ENCODE measurements at regions not wholly inside any gene's neighbourhood (a gene's known extent, or its start where the extent isn't known, plus 50 kb on each side); places are given as distances from the start of the nearest gene placed in this dataset.
"Not testable (repeated sequence)": the region's sequence is repeated elsewhere in the genome, so short reads cannot be mapped to it uniquely, and the experiment has no call there.

DNA sequence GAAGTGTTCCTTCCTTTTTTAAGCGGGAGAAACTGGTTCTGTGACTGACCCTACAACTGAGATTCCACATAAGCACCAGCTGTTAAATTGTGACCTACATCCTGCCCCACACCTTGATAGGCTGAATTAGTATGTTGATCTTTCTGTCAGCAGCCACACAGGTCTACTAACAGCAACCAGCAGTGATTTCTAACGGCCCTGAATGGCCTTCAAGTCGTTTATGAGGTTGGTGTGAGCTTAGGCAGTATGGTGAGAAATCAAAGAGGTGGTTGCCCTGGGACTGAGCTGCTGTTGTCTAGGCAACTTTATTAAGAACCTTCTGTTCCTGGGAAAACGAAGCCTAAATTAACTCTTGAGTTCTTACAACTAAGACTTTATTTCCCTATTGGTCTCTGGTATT lies 197.2 kb upstream of the FSHR start:
- POLR2A ChIA-PET, result no interaction called here

DNA sequence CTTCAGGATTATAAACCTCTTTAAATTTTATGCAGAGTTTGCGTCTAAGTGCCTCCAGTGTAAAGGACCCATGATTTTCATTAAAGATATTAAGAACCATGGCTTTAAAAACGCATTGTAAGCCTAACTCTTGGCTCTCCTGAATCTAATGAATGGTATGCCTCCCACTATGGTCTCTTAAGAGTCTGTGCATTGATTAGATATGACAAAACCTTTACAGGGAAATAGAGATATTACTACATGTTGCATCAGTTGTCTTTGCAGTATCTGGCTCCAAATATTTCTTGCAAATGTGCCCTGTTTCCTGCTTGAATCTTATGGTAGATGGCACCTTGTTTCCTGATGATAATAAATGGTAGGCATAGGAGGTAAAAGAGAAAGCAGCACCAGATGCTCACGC lies 189.3 kb upstream of the FSHR start:
- POLR2A ChIA-PET, result no interaction called here
- CTCF ChIA-PET, result no interaction called here

More for the DNA sequence above, 197.2 kb upstream of the FSHR start:
- CTCF ChIA-PET, result no interaction called here

DNA sequence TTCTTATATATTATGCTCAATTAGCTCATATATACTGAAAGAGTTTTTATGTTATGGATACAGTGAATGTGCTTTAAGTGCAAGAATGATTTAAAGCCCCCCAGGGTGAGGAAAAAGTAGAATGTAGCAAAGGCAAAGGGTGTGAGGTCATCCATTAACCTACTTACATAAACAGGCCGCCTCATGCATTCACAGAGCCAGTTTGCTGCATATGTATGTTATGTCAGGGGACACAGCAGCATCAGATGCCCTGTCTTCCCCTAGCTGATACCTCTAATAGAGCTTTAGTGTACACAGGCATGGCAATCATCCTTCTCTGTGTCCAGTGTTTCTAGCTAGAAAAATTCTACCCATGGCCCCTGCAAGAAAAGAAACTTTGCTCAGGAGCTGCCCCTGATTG lies 187.8 kb upstream of the FSHR start:
- ChIA-PET CTCF (interaction anchor here (0.8 kb wide), 1 partner anchor 9 kb away, joined by 3 read pairs; no protein-coding TSS in a partner anchor), POLR2A (interaction anchor here (0.6 kb wide), 1 partner anchor 24 kb away, joined by 3 read pairs; no protein-coding TSS in a partner anchor)

DNA sequence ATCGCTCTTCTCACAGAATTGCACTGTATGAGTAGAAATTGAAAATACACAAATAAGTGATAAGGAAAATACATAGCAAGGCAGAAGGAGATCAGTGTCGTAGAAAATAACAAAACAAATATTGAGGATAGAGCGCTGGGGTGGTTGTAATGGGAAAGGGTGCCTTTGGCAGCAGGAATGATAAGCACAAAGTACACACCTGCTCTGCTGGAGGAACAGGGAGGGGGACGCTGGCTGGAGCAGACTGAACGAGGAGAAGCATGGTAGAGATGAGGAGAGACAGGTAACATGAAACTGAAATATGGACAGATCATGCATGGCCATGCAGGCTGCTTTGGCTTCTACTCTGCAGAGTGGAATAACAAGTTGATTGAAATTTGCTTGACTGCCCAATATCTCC lies 181.2 kb upstream of the FSHR start:
- POLR2A ChIA-PET, result no interaction called here
- CTCF ChIA-PET, result no interaction called here

DNA sequence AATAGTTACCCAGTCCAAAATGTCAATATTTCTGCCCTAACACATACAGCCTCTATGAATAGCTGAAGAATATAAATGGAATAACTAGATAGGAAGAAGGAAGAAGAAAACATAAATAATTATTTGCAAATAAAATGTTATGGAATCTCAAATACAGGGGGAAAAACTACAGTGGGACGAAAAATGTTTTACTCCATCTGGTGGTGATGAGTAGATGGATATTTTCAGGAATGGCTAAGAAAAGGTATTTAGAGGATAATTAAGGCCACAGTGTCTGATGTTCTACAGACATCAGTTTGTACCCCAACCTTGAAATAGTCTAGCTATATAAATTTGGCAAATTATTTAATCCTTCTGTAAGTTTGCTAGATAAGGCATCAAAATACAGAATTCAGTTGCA lies 178.1 kb upstream of the FSHR start:
- ChIA-PET POLR2A (no interaction called here), CTCF (no interaction called here)

DNA sequence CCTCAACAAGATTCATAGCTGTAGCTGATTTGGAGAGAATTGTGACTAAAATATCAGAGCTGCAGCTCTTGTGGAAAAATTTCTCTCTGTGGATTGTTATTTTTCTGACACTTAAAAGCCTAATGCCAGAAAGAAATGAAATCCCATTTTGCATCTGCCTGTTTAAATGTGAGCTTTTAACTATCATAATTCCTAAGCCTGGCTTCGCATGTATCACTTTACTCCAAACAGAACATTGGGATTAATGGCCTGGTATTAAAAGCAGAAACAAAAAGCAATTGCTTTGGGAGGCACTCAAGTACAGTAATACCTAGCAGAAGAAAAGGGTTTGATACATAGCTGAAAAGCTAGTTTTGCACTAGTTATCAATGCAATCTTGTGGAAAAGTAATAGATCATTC lies 164.2 kb upstream of the FSHR start:
- ChIA-PET CTCF (no interaction called here), POLR2A (interaction anchor here (0.7 kb wide), 1 partner anchor 23 kb away, joined by 3 read pairs; no protein-coding TSS in a partner anchor)

DNA sequence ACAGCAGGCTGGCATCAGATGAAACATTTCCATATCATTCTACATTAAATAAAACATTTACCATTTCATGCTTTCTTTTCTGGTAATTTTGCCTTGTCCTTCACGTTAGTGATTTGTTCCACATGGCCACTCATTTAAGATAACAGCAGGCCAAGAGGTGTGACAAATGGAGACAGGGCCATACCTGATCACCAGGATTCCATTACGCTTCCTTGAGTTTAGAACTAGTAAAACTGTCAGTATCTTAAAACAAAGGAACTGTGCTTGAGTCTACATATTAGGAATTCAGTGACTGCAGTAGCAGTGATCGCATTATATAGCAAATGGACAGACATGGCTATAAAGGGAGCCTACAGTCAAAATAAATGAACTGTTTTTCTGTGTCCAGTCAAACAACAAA lies 155.1 kb upstream of the FSHR start:
- ChIA-PET CTCF (no interaction called here), POLR2A (no interaction called here)

DNA sequence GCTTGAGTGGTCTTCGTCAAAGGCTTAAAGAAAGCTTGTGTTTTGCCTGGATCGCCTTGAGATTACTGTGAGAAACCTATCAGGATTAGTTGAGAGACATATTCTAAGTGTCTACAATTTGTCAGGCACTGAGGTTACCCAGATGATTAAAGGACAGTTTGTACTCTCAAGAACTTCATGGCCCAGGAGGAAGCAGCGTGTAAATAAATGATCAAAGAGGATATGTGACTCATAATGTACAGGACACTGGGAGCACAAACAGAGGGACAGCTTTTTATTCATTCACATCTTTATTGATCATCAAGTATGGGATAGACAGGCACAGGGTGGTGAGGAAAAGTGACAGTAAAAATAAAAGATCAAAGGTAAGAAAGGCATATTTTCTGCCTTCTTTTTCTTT lies 152.6 kb upstream of the FSHR start:
- POLR2A ChIA-PET, result no interaction called here
- CTCF ChIA-PET, result no interaction called here

DNA sequence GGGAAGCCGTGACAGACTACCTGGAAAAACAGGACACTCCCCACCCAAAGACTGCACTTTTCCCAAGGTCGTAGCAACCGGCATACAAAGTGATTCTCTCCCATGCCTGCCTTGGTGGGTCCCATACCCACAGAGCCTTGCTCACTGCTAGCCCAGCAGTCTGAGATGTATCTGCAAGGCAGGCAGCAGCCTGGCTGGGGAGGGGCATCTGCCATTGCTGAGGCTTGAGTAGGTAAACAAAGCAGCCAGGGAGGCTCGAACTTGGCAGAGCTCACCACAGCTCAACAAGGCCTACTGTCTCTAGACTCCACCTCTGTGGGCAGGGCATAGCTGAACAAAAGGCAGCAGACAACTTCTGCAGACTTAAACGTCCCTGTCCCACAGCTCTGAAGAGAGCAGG lies 144.4 kb upstream of the FSHR start:
- CTCF ChIA-PET, POLR2A ChIA-PET: not testable (repeated sequence)

DNA sequence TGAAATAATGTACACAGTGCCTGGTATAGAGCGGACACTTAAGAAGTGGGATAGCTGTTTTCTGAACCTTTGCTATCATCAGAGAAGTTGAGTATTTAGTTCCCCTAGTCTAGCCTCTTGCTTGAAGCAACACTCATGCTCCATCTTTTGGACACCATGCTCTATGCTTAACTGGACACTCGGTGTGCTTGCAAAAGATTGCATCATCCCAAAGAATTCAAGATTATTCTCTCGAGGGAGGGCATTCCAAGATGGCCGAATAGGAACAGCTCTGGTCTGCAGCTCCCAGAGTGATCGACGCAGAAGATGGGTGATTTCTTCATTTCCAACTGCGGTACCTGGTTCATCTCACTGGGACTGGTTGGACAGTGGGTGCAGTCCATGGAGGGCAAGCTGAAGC lies 143.9 kb upstream of the FSHR start:
- CTCF ChIA-PET, result no interaction called here

DNA sequence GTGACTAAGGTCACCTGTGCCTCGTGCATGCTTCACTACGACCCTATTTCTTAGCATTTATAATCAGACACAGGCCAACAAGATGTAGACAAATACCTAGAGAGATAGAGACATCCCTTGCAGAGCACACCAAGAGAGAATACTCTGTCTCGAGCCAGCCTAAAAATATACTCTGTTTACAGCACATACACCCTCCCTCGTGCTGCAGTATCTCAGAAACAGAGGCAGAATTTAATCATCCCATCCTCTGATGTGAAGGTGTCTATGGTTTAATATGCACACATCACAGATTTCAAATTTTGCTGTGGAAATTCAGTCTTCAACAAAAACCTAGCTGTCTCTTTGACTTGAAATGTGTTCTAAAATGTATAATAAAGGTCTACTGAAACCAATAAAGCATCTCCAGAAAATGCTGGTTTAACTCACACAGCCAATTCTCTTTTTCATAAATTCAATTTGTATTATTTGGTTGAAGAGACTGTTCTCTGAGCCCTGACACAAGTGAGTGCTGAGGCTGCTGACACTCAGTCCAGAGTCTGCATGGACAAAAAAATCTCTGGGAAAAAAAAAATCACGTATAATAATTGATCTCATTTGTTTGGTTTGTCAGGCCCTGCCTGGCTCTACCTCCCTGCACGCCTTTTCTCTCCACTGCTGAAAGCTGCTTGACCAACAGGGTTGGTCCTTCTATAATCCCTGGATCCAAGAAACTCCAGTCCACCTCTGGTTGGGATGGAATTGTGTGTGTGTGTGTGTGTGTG lies 142.0 kb upstream of the FSHR start:
- CTCF ChIA-PET, result no interaction called here
- POLR2A ChIA-PET, result no interaction called here

More for the DNA sequence above, 143.9 kb upstream of the FSHR start:
- POLR2A ChIA-PET, result no interaction called here

DNA sequence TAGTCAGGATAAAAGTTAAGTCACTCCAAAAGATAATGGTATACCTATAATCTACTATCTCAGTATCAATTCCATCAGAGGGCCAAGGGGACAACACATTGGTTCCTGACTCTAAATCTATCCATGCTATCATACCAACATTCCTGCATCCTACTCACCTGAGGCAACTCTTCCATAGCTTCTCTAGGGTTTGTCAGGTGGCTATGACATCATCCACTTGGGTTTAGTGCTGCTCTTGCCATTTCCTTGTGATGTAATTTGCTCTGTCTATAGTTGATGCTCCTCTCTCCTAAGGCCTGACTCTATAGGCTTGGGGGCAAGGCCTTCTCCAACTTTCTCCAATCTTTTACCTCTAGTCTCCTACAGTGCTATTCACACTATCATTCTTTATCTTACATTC lies 139.9 kb upstream of the FSHR start:
- ChIA-PET CTCF (no interaction called here), POLR2A (no interaction called here)

DNA sequence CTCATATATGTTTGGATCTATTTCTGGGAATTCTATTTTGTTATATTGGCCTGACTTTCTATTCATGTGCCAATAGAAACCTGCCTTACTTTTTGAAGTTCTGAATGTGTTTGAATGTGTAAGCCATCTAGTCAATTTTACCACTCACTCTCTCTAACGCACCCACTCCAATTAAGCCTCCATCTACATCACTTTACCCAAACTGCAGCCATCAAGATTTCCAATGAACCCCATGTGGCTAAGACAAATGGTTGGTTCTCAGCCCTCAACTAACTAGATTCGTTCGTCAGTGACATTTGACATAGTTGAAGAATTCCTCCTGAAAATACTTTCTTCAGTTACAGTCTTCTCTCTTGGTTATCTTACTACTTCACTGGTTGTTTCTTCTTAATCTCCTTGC lies 137.3 kb upstream of the FSHR start:
- CTCF ChIA-PET, result no interaction called here

DNA sequence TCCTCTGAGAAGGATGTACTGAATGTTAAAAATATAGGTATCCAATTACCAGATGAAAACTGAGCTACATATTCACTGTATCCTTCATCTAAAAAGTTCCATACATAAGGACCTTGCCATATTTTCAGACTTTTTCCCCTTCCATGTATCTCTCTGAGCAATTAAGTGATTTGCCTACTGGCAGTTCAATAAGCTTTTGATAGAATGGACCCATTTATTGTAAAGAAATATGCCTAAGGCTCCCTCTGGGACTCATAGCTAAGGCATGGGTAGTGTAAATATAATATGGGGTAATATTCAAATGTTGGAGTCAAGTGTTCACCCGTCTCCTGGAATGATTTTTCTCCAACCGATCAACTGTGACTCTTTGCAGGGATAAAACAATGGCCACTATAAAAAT lies 135.4 kb upstream of the FSHR start:
- POLR2A ChIA-PET, result no interaction called here
- CTCF ChIA-PET, result no interaction called here

More for the DNA sequence above, 137.3 kb upstream of the FSHR start:
- POLR2A ChIA-PET, result no interaction called here

DNA sequence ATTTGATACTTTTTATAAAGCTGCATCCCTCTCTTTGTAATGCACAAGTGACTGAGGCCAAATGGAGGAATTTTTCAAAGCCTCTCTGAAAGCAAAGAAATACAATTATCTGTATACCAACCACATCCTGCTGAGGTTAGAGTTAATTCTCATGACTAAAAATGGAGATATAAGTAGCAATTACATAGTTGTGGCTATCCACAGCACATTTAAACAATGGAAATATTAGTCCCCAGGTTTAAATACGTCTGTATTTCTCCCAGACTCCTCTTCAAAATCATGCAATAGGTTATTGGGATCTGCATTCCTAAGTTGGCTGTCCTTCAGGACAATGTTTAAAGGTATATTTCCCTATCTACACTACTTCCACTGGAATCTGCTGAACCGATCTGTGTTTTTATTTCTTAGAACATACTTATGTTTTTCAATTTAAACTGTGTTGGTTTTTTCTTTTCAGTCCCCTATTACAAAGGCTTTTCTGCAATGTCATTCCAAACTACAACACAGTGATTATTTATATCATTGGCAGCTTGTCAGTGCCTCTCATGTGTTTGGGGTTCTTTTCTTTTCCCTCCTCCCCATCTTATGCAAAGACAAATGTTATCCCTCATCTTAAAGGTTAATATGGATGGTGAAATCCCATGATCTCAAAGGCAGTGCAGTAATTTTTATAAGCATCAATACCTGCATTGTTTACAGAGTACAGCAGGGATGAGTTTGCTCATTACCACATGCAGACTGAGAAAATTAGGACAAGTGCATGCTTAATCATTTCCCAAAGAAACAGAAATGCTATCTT lies 134.8 kb upstream of the FSHR start:
- CTCF ChIA-PET, result no interaction called here

DNA sequence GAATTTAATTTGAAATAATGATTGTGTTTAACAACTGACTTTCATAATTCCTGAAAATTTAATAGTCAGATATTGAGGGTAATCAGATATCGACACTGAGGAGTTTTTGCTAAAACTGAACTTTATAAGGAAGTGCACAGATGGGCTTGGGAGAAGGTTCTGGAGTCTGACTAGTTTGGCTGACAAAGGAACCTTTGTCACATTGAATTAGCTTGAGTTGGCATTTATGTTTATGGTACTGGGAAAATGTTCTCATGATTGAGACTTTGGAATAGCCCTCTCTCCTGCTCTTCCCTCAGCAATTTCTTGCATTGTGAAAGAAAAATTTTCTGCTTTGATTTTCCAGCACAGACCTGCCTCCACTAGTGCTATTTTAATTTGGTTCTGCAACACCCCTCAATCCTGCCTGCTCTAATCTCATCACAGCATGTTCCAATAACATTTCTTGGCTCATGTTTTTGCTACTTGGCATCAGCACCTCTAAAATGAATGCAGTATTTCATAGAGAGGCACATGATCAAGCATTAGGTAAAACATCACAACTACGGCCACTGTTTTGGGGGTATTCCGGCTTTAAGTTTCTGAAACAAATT lies 133.9 kb upstream of the FSHR start:
- CTCF ChIA-PET, result no interaction called here
- POLR2A ChIA-PET, result no interaction called here

More for the DNA sequence above, 134.8 kb upstream of the FSHR start:
- POLR2A ChIA-PET, result no interaction called here

DNA sequence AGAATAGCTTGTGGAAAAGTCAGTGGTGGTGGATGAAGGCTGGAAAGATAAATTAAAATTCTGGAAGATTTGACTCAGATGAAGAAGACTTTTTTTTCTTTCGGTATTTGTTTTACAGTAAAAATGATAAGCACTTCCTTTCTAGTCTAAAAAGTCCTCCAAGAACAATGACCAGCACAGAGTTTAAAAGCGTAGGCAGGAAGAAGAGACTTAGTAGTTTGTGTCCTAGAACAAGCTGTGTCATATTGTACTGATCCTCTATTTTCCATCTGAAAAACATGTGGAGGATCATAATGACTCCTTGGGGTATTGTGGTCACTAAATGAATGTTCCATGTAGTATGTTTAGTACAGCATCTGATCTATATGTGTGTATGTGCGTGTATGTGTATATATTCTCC lies 132.4 kb upstream of the FSHR start:
- POLR2A ChIA-PET, result no interaction called here
- CTCF ChIA-PET, result no interaction called here

DNA sequence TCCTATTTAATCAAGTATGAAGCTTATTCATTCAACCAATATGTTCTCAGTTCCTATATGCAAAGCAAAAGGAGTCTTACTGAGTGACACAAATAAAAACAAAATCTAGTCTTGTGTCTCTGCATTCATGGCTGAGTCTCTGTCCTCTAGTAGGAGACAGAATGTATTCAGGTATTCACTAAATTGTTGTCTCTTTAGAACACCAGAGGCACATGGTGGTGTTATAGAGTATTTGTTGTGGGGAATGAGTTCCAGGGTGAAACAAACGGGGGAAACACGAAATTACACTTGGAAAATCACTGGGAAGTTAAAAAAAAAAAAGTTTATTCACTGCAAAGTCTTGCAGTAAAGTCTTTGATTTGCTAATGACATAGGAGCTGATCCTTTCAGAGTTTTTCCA lies 131.7 kb upstream of the FSHR start:
- POLR2A ChIA-PET, result no interaction called here
- CTCF ChIA-PET, result no interaction called here

DNA sequence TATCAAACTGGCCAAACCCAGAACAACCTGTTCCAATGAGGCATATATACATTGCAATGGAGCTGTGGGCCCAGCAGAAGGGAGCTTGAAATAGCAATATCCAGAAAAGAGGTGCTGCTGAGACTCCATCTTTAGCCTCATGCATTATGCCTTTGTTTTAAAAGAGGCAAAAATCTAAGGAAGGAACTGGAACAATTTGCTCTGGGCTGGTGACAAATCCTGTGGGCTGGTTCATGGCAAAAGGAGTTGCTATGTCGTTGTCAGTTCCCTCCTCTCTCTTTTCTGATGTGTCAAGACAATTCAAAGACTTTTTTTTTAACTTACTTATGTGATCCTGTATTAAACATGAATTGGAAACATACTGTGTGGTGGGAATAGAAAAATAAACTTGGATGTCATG lies 124.2 kb upstream of the FSHR start:
- POLR2A ChIA-PET, result no interaction called here
- CTCF ChIA-PET, result no interaction called here

DNA sequence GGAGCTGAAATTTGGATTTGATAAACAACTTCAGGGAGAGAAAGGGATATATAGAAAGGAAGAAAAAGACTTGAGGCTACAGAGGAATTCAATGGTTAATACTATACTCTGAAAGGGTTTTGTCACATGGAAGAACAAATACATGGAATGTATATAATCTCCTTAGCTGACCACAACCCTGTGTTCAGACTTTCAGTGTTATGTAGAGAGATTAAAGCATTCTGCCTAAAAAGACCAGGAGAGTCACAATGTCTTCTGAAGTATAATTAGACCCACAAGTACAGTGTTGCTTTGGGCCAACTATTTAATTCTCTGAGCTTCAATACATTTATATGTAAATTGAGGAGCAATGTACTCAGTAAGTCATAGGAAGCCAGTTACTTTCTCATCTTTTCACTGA lies 123.8 kb upstream of the FSHR start:
- CTCF ChIA-PET, result no interaction called here
- POLR2A ChIA-PET, result no interaction called here

DNA sequence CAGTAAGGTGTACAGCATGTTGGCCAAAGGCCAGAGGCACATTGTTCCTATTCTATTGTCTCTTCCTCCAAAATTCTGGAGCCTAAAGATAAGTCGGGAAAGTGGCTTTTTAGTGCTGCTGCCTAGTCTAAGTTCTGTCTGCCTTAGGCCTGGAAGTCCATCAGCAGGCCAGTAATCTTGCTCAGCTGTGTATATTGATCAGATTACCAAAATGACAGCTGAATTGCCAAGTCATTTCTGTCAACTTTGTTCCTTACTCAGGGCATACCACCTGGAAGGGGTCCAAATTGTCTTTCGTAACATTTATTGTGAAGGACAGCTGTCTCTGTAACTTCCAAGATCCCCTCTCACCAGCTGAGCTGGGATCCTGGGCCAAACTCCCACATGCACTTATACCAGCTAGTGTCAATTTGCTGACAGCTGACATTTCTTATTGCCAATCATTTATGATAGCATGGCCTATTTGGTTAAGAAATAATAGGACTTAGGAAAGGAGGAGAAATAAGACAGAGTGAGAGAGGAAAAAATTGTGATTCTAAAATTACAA lies 116.8 kb upstream of the FSHR start:
- ChIA-PET CTCF (no interaction called here), POLR2A (no interaction called here)

Data from activated CD8-positive, alpha-beta memory T cell treated with anti-CD3 and anti-CD28 coated beads for 36 hours (primary cell).